Loucy (cell line): ENCODE measurements at regions not wholly inside any gene's neighbourhood (a gene's known extent, or its start where the extent isn't known, plus 50 kb on each side); places are given as distances from the start of the nearest gene placed in this dataset.
A peak's percentile ranks its signal among the peaks of the same experiment; 100 is the strongest.

ENCODE experiments used
- H2AFZ ChIP-seq: fragments of 200-600 bp; sonication (generic); 2 replicates; pipeline ENCODE4 v1.6.0; 2016; ENCODE audit warnings: antibody characterized with exemption, mild to moderate bottlenecking, low read length, moderate library complexity
- H3F3A ChIP-seq: fragments of 200-600 bp; 2 replicates; pipeline ENCODE4 v1.6.0; 2016; ENCODE audit warnings: antibody characterized with exemption, low read depth, mild to moderate bottlenecking
- H3K27me3 ChIP-seq: fragments of 200-600 bp; sonication (generic); 2 replicates; pipeline ENCODE4 v1.6.1; 2014; ENCODE audit warnings: low read length, mild to moderate bottlenecking; ENCODE audit not compliant: insufficient read depth, poor library complexity, severe bottlenecking
- H3K36me3 ChIP-seq: fragments of 200-600 bp; sonication (generic); 2 replicates; pipeline ENCODE4 v1.6.1; 2016; ENCODE audit warnings: low read length; ENCODE audit not compliant: insufficient read depth
- H3K4me1 ChIP-seq: fragments of 200-600 bp; sonication (generic); 2 replicates; pipeline ENCODE4 v1.5.1; 2014; ENCODE audit warnings: low read length, mild to moderate bottlenecking; ENCODE audit not compliant: insufficient read depth, poor library complexity, severe bottlenecking
- H3K4me2 ChIP-seq: fragments of 200-600 bp; sonication (generic); 2 replicates; pipeline ENCODE4 v1.6.0; 2014; ENCODE audit warnings: antibody characterized with exemption, low read length, low read depth, mild to moderate bottlenecking; ENCODE audit not compliant: poor library complexity, severe bottlenecking
- H3K4me3 ChIP-seq: fragments of 200-600 bp; sonication (generic); 2 replicates; pipeline ENCODE4 v1.5.1; 2014; ENCODE audit warnings: low read length, mild to moderate bottlenecking, mixed read lengths; ENCODE audit not compliant: poor library complexity, severe bottlenecking
- H3K79me2 ChIP-seq: fragments of 200-600 bp; sonication (generic); 2 replicates; pipeline ENCODE4 v1.6.1; 2014; ENCODE audit warnings: low read length; ENCODE audit not compliant: insufficient read depth
- H3K9ac ChIP-seq: fragments of 200-600 bp; sonication (generic); 2 replicates; pipeline ENCODE4 v1.6.0; 2014; ENCODE audit warnings: mild to moderate bottlenecking, low read depth, low read length, moderate library complexity; ENCODE audit not compliant: poor library complexity, severe bottlenecking
- H3K9me2 ChIP-seq: fragments of 200-600 bp; sonication (generic); replicated peaks from 2 replicates; pipeline ENCODE4 v1.6.1; 2016; ENCODE audit warnings: low read depth, low read length, mixed read lengths
- H3K9me3 ChIP-seq: fragments of 200-600 bp; sonication (generic); 2 replicates; pipeline ENCODE4 v1.6.1; 2014; ENCODE audit warnings: mild to moderate bottlenecking, antibody characterized with exemption, low read length, low read depth; ENCODE audit not compliant: insufficient read depth
- H4K20me1 ChIP-seq: fragments of 200-600 bp; sonication (generic); 2 replicates; pipeline ENCODE4 v1.6.0; 2014; ENCODE audit warnings: antibody characterized with exemption, low read length, mild to moderate bottlenecking; ENCODE audit not compliant: insufficient read depth, poor library complexity, severe bottlenecking
- CTCF ChIP-seq: fragments of 200-600 bp; sonication (generic); conservative IDR thresholded peaks from 2 replicates; pipeline ENCODE4 v1.5.1; 2014; ENCODE audit warnings: mild to moderate bottlenecking, antibody characterized with exemption, low read length
- EZH2phosphoT487 ChIP-seq: fragments of 200-600 bp; IDR thresholded peaks from 2 replicates; pipeline ENCODE4 v1.6.1; 2018; ENCODE audit warnings: antibody characterized with exemption, mild to moderate bottlenecking, moderate library complexity, borderline replicate concordance

GRCh38 chr5:88390096-88390441 lies 121.4 kb upstream of the TMEM161B start:
- Histone ChIP-seq H2AFZ (no peak overlapping the region), H3K4me1 (peaks cover 28% of the 10 kb centered on the region), H3K4me3 (no peak overlapping the region), H3K4me2 (no peak overlapping the region), H3K9me2 (no peaks in the 10 kb centered on the region), H4K20me1 (no peaks in the 10 kb centered on the region), H3K79me2 (no peaks in the 10 kb centered on the region), H3K9ac (no peak overlapping the region), H3F3A (no peaks in the 10 kb centered on the region), H3K27me3 (no peaks in the 10 kb centered on the region), H3K36me3 (no peaks in the 10 kb centered on the region), H3K9me3 (no peaks in the 10 kb centered on the region)
- TF ChIP-seq CTCF: no peak
- no peak for TF ChIP-seq EZH2phosphoT487

GRCh38 chr5:88389338-88390095 lies 120.9 kb upstream of the TMEM161B start:
- no peak overlapping the region for H2AFZ ChIP-seq
- H3F3A ChIP-seq: no peaks in the 10 kb centered on the region
- H3K9ac ChIP-seq: peak overlapping the region; percentile 9
- H3K79me2 ChIP-seq: no peaks in the 10 kb centered on the region
- no peaks in the 10 kb centered on the region for H3K27me3 ChIP-seq
- H4K20me1 ChIP-seq: no peaks in the 10 kb centered on the region
- H3K4me2 ChIP-seq: no peak overlapping the region
- no peak for TF ChIP-seq EZH2phosphoT487
- no peak for TF ChIP-seq CTCF
- no peaks in the 10 kb centered on the region for H3K9me2 ChIP-seq
- no peak overlapping the region for H3K4me3 ChIP-seq
- peaks cover 28% of the 10 kb centered on the region for H3K4me1 ChIP-seq
- H3K36me3 ChIP-seq: no peaks in the 10 kb centered on the region
- H3K9me3 ChIP-seq: no peaks in the 10 kb centered on the region

- peak overlapping the region; percentile 9 for H3K9ac ChIP-seq
- no peaks in the 10 kb centered on the region for H3K27me3 ChIP-seq
- no peaks in the 10 kb centered on the region for H3K79me2 ChIP-seq
- H3K4me2 ChIP-seq: no peak overlapping the region
- no peaks in the 10 kb centered on the region for H3K36me3 ChIP-seq
- H3K4me1 ChIP-seq: peaks cover 28% of the 10 kb centered on the region
- H3K4me3 ChIP-seq: no peak overlapping the region
- no peaks in the 10 kb centered on the region for H3F3A ChIP-seq
- H3K9me3 ChIP-seq: no peaks in the 10 kb centered on the region
- TF ChIP-seq CTCF: no peak
- TF ChIP-seq EZH2phosphoT487: no peak
- no peaks in the 10 kb centered on the region for H4K20me1 ChIP-seq
- no peak overlapping the region for H2AFZ ChIP-seq
- no peaks in the 10 kb centered on the region for H3K9me2 ChIP-seq
Measured at GRCh38 chr5:88388476-88389337, 120.1 kb upstream of the TMEM161B start.
